NCI-H2227 (cell line): ENCODE measurements at regions not wholly inside any gene's neighbourhood (a gene's known extent, or its start where the extent isn't known, plus 50 kb on each side); places are given as distances from the start of the nearest gene placed in this dataset.

ENCODE experiments used
- DNase-seq: peaks from one replicate; lab custom pipeline; 2025; ENCODE audit not compliant: unreplicated experiment; lab: John Stamatoyannopoulos, UW

- DNase-seq: no peak
Observed at GRCh38 chr6:168136001-168136400, 57.0 kb upstream of the FRMD1 start.

GRCh38 chr6:168134560-168135201 is 55.7 kb upstream of the FRMD1 start:
- DNase-seq: no peak

GRCh38 chr6:168133687-168134559 is 54.9 kb upstream of the FRMD1 start:
- no peak for DNase-seq

- no peak for DNase-seq
Observed at GRCh38 chr6:168133168-168133561, 54.2 kb upstream of the FRMD1 start.

GRCh38 chr6:168132531-168133167 is 53.6 kb upstream of the FRMD1 start:
- DNase-seq: no peak

GRCh38 chr6:168131464-168132415 is 52.7 kb upstream of the FRMD1 start:
- DNase-seq: no peak

- DNase-seq: no peak
Observed at GRCh38 chr6:168130697-168131371, 51.8 kb upstream of the FRMD1 start.

- no peak for DNase-seq
Observed at GRCh38 chr6:168130168-168130696, 51.2 kb upstream of the FRMD1 start.

- no peak for DNase-seq
Observed at GRCh38 chr6:168129292-168130167, 50.5 kb upstream of the FRMD1 start.

- no peak for DNase-seq
Observed at GRCh38 chr6:168128631-168129291, 49.7 kb upstream of the FRMD1 start.
